ENCODE measurements at regions not wholly inside any gene's neighbourhood (a gene's known extent, or its start where the extent isn't known, plus 50 kb on each side); places are given as distances from the start of the nearest gene placed in this dataset.

DNA sequence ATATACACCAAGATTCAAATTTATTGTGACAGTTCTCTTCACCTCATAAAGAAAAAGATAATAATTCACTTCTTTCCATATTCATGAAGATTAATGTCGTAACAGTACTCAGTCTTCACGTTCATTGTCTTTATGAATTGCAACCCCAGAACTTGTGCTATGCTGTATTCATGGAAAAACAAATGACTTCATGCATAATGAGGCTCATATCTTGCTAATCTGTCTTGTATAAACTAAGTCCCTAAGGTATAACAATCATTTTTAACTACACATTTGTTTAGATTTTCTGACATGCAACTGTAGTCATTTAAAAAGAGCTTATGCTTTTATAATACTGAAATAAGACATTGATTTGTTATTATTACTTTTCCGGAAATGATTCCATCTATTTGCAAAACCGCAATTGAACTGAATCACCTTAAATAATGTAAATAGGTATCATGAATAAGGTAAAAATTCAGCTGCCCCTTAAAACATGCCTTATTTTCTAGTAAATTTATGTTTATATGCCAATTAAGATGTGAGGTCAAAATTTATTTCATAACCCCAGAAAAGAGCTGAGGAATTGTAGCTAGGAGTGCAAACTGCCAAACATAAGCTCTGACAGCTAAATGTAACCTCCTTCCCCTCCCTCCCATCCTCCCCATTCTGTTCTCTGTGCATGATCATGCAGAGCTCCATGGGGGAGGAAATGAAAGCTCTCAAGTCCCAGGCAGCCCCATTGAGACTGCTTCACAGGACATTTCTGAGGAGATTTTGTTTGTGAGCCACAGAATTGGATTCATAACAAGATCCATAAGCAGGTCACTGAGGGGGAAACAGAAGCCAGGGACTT is 301.6 kb downstream of the ATP23 start:
- POLR2A ChIA-PET: no interaction called here
- DNase-seq: no peak
- H3K27me3 ChIP-seq (ENCODE audit: insufficient read depth): no peaks in the 10 kb centered on the region; the same call in 1 of the 2 replicates
- H3K9me3 ChIP-seq: no peaks in the 10 kb centered on the region
- no peaks in the 10 kb centered on the region for H4K20me1 ChIP-seq (ENCODE audit: insufficient read depth)
- H3K9me2 ChIP-seq: no peaks in the 10 kb centered on the region
- no peaks in the 10 kb centered on the region for H3K4me1 ChIP-seq (ENCODE audit: control insufficient read depth in 1 of 2, insufficient read depth in 2 of 2, low read depth in 1 of 2, low read length in 1 of 2)
- CTCF ChIA-PET: interaction anchor here (1.5 kb wide), 1 partner anchor 66 kb away, joined by 3 read pairs; no protein-coding TSS in a partner anchor
- no peaks in the 10 kb centered on the region for H3K79me2 ChIP-seq (ENCODE audit: insufficient read depth)
- H3F3A ChIP-seq (replicated peaks; ENCODE audit: insufficient read depth): no peaks in the 10 kb centered on the region
- no peak overlapping the region for H3K4me2 ChIP-seq
- no peak overlapping the region for H3K27ac ChIP-seq (ENCODE audit: low read depth in 2 of 2, low read length in 1 of 2)
- no peaks in the 10 kb centered on the region for H3K36me3 ChIP-seq (replicated peaks in 1 of 2; ENCODE audit: control insufficient read depth in 1 of 2, insufficient read depth in 2 of 2, low read length in 1 of 2)
- no peak overlapping the region for H2AFZ ChIP-seq (ENCODE audit: low read depth)
- no peak overlapping the region for H3K4me3 ChIP-seq (ENCODE audit: low read depth in 2 of 2, low read length in 1 of 2)
- TF ChIP-seq RXRA (IDR thresholded peaks at IDR 0.05; ENCODE audit: borderline replicate concordance, low read depth) (no peak), EP300 (IDR thresholded peaks at IDR 0.05; ENCODE audit: borderline replicate concordance in 1 of 2, low read depth in 1 of 2, low read length in 1 of 2) (no peak), MEF2A (IDR thresholded peaks at IDR 0.05; ENCODE audit: borderline replicate concordance, low read depth) (no peak), TCF12 (IDR thresholded peaks at IDR 0.05) (no peak), FOXJ3 (CRISPR knock-in tag; IDR thresholded peaks at IDR 0.05) (no peak), NFIC (IDR thresholded peaks at IDR 0.05; ENCODE audit: borderline replicate concordance) (no peak), MXI1 (IDR thresholded peaks at IDR 0.05; ENCODE audit: low read depth, low read length) (no peak), TEAD4 (IDR thresholded peaks at IDR 0.05; ENCODE audit: borderline replicate concordance, insufficient read depth) (no peak), YY1 (IDR thresholded peaks at IDR 0.05; ENCODE audit: low read depth) (no peak), JUND (IDR thresholded peaks at IDR 0.05) (no peak), ELF1 (IDR thresholded peaks at IDR 0.05) (no peak), FOXM1 (IDR thresholded peaks at IDR 0.05; ENCODE audit: low read depth) (no peak), SMC3 (IDR thresholded peaks at IDR 0.05; ENCODE audit: low read depth, low read length) (no peak), TAF1 (IDR thresholded peaks at IDR 0.05; ENCODE audit: borderline replicate concordance, low read depth, low read length) (no peak), RAD21 (IDR thresholded peaks at IDR 0.05; ENCODE audit: low read length) (no peak)
- TF ChIP-seq, protein P1, sequence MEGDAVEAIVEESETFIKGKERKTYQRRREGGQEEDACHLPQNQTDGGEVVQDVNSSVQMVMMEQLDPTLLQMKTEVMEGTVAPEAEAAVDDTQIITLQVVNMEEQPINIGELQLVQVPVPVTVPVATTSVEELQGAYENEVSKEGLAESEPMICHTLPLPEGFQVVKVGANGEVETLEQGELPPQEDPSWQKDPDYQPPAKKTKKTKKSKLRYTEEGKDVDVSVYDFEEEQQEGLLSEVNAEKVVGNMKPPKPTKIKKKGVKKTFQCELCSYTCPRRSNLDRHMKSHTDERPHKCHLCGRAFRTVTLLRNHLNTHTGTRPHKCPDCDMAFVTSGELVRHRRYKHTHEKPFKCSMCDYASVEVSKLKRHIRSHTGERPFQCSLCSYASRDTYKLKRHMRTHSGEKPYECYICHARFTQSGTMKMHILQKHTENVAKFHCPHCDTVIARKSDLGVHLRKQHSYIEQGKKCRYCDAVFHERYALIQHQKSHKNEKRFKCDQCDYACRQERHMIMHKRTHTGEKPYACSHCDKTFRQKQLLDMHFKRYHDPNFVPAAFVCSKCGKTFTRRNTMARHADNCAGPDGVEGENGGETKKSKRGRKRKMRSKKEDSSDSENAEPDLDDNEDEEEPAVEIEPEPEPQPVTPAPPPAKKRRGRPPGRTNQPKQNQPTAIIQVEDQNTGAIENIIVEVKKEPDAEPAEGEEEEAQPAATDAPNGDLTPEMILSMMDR (IDR thresholded peaks at IDR 0.05): no peak
- TF ChIP-seq, protein P2, sequence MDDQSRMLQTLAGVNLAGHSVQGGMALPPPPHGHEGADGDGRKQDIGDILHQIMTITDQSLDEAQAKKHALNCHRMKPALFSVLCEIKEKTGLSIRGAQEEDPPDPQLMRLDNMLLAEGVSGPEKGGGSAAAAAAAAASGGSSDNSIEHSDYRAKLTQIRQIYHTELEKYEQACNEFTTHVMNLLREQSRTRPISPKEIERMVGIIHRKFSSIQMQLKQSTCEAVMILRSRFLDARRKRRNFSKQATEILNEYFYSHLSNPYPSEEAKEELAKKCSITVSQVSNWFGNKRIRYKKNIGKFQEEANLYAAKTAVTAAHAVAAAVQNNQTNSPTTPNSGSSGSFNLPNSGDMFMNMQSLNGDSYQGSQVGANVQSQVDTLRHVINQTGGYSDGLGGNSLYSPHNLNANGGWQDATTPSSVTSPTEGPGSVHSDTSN (IDR thresholded peaks at IDR 0.05): no peak
- no peak overlapping the region for H3K9ac ChIP-seq
- 6% methylated on average over 4 of the region's 4 CpGs for whole genome bisulfite sequencing (ENCODE audit: low lambda C conversion rate)

DNA sequence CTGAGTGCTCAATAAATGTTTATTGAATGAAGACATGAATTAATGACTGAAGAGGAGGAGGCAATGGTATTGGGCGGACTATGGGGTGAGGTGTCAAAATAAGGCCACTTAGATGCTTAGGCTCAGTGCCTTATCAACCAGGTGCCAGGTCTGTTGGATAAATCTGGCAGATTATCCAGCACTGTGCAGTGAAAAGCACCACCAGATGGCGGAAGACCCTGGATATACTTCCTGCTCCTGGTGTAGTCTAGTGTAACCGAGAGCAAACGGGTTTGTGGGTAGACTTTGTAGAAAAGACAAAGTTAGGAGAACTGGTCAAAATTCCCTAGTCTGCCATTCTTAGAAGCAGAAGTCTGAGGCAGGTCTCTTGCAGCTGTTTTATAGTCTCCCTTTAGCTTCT is 306.3 kb downstream of the ATP23 start:
- no peak overlapping the region for H2AFZ ChIP-seq (ENCODE audit: low read depth)
- H3K27me3 ChIP-seq (ENCODE audit: insufficient read depth): no peaks in the 10 kb centered on the region; the same call in 1 of the 2 replicates
- no peaks in the 10 kb centered on the region for H3F3A ChIP-seq (replicated peaks; ENCODE audit: insufficient read depth)
- H3K9me3 ChIP-seq: no peaks in the 10 kb centered on the region
- no peak for DNase-seq
- no peak overlapping the region for H3K9ac ChIP-seq
- WGBS (ENCODE audit: low lambda C conversion rate): 5% methylated on average over 4 of the region's 4 CpGs
- ChIA-PET POLR2A (no interaction called here), CTCF (no interaction called here)
- H3K4me1 ChIP-seq (ENCODE audit: control insufficient read depth in 1 of 2, insufficient read depth in 2 of 2, low read depth in 1 of 2, low read length in 1 of 2): no peaks in the 10 kb centered on the region
- no peaks in the 10 kb centered on the region for H3K79me2 ChIP-seq (ENCODE audit: insufficient read depth)
- 0 out of 2 replicates have a peak, but pooled peaks have one; percentile 15 for TF ChIP-seq SMC3 (IDR thresholded peaks at IDR 0.05; ENCODE audit: low read depth, low read length)
- TF ChIP-seq SIN3A (IDR thresholded peaks at IDR 0.05; ENCODE audit: borderline replicate concordance, low read depth, low read length): no peak
- TF ChIP-seq, protein P2 (IDR thresholded peaks at IDR 0.05): no peak
- 0 out of 2 replicates have a peak, but pooled peaks have one; percentile 13 for TF ChIP-seq RAD21 (IDR thresholded peaks at IDR 0.05; ENCODE audit: low read length)
- TF ChIP-seq, protein P1 (IDR thresholded peaks at IDR 0.05): peak; percentile 44
- no peaks in the 10 kb centered on the region for H3K36me3 ChIP-seq (replicated peaks in 1 of 2; ENCODE audit: control insufficient read depth in 1 of 2, insufficient read depth in 2 of 2, low read length in 1 of 2)
- no peaks in the 10 kb centered on the region for H3K9me2 ChIP-seq
- no peak overlapping the region for H3K4me3 ChIP-seq (ENCODE audit: low read depth in 2 of 2, low read length in 1 of 2)
- H3K27ac ChIP-seq (ENCODE audit: low read depth in 2 of 2, low read length in 1 of 2): no peak overlapping the region
- no peak overlapping the region for H3K4me2 ChIP-seq
- H4K20me1 ChIP-seq (ENCODE audit: insufficient read depth): no peaks in the 10 kb centered on the region
